GM12891 (cell line): ENCODE measurements at regions not wholly inside any gene's neighbourhood (a gene's known extent, or its start where the extent isn't known, plus 50 kb on each side); places are given as distances from the start of the nearest gene placed in this dataset.
"Not testable (repeated sequence)": the region's sequence is repeated elsewhere in the genome, so short reads cannot be mapped to it uniquely, and the experiment has no call there.

Source experiments
- PAX5 ChIP-seq: IDR thresholded peaks from 2 replicates; pipeline ENCODE4 v1.6.1; 2011; ENCODE audit warnings: low read length, moderate library complexity, mild to moderate bottlenecking; ENCODE audit not compliant: insufficient read depth, severe bottlenecking
- POLR2A ChIP-seq: IDR thresholded peaks from 2 replicates; pipeline ENCODE4 v1.6.1; 2011; ENCODE audit warnings: low read depth, low read length, control low read depth
- POLR2AphosphoS5 ChIP-seq: IDR thresholded peaks from 2 replicates; pipeline ENCODE4 v1.6.1; 2011; ENCODE audit warnings: low read depth, low read length, control low read depth
- TAF1 ChIP-seq: IDR thresholded peaks from 2 replicates; pipeline ENCODE4 v1.6.1; 2011; ENCODE audit warnings: low read depth, low read length, control low read depth

GRCh38 chr5:62216603-62217002 lies 89.4 kb upstream of the KIF2A start:
- not testable (repeated sequence) for TF ChIP-seq POLR2A, TAF1, POLR2AphosphoS5, PAX5
